Liver (tissue), 8 donors: ENCODE measurements at regions not wholly inside any gene's neighbourhood (a gene's known extent, or its start where the extent isn't known, plus 50 kb on each side); places are given as distances from the start of the nearest gene placed in this dataset.

ENCODE experiments used
- DNase-seq: peaks from one replicate; pipeline ENCODE4 v3.0.0-alpha.2; 2017; ENCODE audit warnings: low spot score
- H3K27ac ChIP-seq, 2 donors: one replicate each; pipeline ENCODE4 v1.7.0; 2013; ENCODE audit warnings: inconsistent platforms in 2 of 2, low read length in 2 of 2, control low read depth in 1 of 2, low read depth in 1 of 2, mild to moderate bottlenecking in 1 of 2
- H3K27me3 ChIP-seq, 4 donors: one replicate each; pipeline versions ENCODE4 v1.6.1 to v1.7.0; 2013; ENCODE audit warnings: low read length in 3 of 4, inconsistent platforms in 1 of 4, mild to moderate bottlenecking in 1 of 4, moderate library complexity in 1 of 4; ENCODE audit not compliant: control insufficient read depth in 4 of 4, insufficient read depth in 4 of 4
- H3K36me3 ChIP-seq, 4 donors: one replicate each; pipeline versions ENCODE4 v1.6.1 to v1.7.0; 2013; ENCODE audit warnings: low read length in 3 of 4, mild to moderate bottlenecking in 3 of 4, low read depth in 1 of 4, moderate library complexity in 1 of 4; ENCODE audit not compliant: control insufficient read depth in 4 of 4, insufficient read depth in 3 of 4
- H3K4me1 ChIP-seq, 4 donors: one replicate each; pipeline versions ENCODE4 v1.6.1 to v1.7.0; 2013; ENCODE audit warnings: low read length in 3 of 4, mild to moderate bottlenecking in 3 of 4, moderate library complexity in 1 of 4; ENCODE audit not compliant: control insufficient read depth in 4 of 4, insufficient read depth in 4 of 4
- H3K4me3 ChIP-seq, 3 donors: one replicate each; pipeline versions ENCODE4 v1.6.1 to v1.7.0; 2013; ENCODE audit warnings: low read length in 3 of 3, control low read depth in 1 of 3, low read depth in 1 of 3, mild to moderate bottlenecking in 1 of 3
- H3K9ac ChIP-seq, 2 donors: one replicate each; pipeline ENCODE4 v1.7.0; 2013; ENCODE audit warnings: low read length in 2 of 2, mild to moderate bottlenecking in 2 of 2, moderate library complexity in 2 of 2, control low read depth in 1 of 2, low read depth in 1 of 2
- H3K9me3 ChIP-seq, 4 donors: one replicate each; pipeline versions ENCODE4 v1.6.1 to v1.7.0; 2013; ENCODE audit warnings: low read length in 3 of 4; ENCODE audit not compliant: control insufficient read depth in 4 of 4
- ATF3 ChIP-seq: IDR thresholded peaks from 2 replicates; pipeline ENCODE4 v1.6.1; 2016; ENCODE audit warnings: antibody characterized with exemption
- CTCF ChIP-seq: fragments of 150-350 bp; IDR thresholded peaks from 2 replicates; pipeline ENCODE4 v1.5.1; 2017; ENCODE audit warnings: improper control_type of control experiment, low read depth, low read length; ENCODE audit not compliant: missing input control
- EGR1 ChIP-seq, 2 donors: IDR thresholded peaks; 2 replicates each; pipeline ENCODE4 v1.6.1; 2016 to 2018; ENCODE audit warnings: antibody characterized with exemption in 2 of 2, low read depth in 2 of 2
- FOXA1 ChIP-seq: IDR thresholded peaks from 2 replicates; pipeline ENCODE4 v1.6.1; 2016; ENCODE audit warnings: antibody characterized with exemption
- FOXA2 ChIP-seq: IDR thresholded peaks from 2 replicates; pipeline ENCODE4 v1.6.1; 2016; ENCODE audit warnings: antibody characterized with exemption
- GABPA ChIP-seq, 2 donors: IDR thresholded peaks in 1 of 2; conservative IDR thresholded peaks in 1 of 2; 2 replicates each; pipeline ENCODE4 v1.6.1; 2016; ENCODE audit warnings: antibody characterized with exemption in 2 of 2, mild to moderate bottlenecking in 1 of 2, moderate library complexity in 1 of 2
- HNF4A ChIP-seq, 2 donors: conservative IDR thresholded peaks; 2 replicates each; pipeline ENCODE4 v1.6.1; 2016; ENCODE audit warnings: antibody characterized with exemption in 2 of 2, mild to moderate bottlenecking in 2 of 2
- HNF4G ChIP-seq: IDR thresholded peaks from 2 replicates; pipeline ENCODE4 v1.6.1; 2016; ENCODE audit warnings: antibody characterized with exemption
- JUND ChIP-seq, 2 donors: IDR thresholded peaks; 2 replicates each; pipeline ENCODE4 v1.6.1; 2016; ENCODE audit warnings: antibody characterized with exemption in 2 of 2
- MAX ChIP-seq: IDR thresholded peaks from 2 replicates; pipeline ENCODE4 v1.6.1; 2016; ENCODE audit warnings: antibody characterized with exemption
- NR2F2 ChIP-seq: IDR thresholded peaks from 2 replicates; pipeline ENCODE4 v1.6.1; 2016; ENCODE audit warnings: antibody characterized with exemption
- RAD21 ChIP-seq, 2 donors: IDR thresholded peaks; 2 replicates each; pipeline ENCODE4 v1.6.1; 2016; ENCODE audit warnings: antibody characterized with exemption in 2 of 2, mild to moderate bottlenecking in 2 of 2
- REST ChIP-seq: IDR thresholded peaks from 2 replicates; pipeline ENCODE4 v1.6.1; 2016; ENCODE audit warnings: antibody characterized with exemption, mild to moderate bottlenecking
- RXRA ChIP-seq, 2 donors: IDR thresholded peaks; 2 replicates each; pipeline ENCODE4 v1.6.1; 2017 to 2018; ENCODE audit warnings: antibody characterized with exemption in 2 of 2, mild to moderate bottlenecking in 1 of 2
- SP1 ChIP-seq: IDR thresholded peaks from 2 replicates; pipeline ENCODE4 v1.6.1; 2018; ENCODE audit warnings: antibody characterized with exemption, mild to moderate bottlenecking
- TAF1 ChIP-seq: conservative IDR thresholded peaks from 2 replicates; pipeline ENCODE4 v1.6.1; 2016; ENCODE audit warnings: antibody characterized with exemption, mild to moderate bottlenecking
- YY1 ChIP-seq: IDR thresholded peaks from 2 replicates; pipeline ENCODE4 v1.6.1; 2016; ENCODE audit warnings: antibody characterized with exemption, mild to moderate bottlenecking
- ZBTB33 ChIP-seq: IDR thresholded peaks from 2 replicates; pipeline ENCODE4 v1.6.1; 2016; ENCODE audit warnings: antibody characterized with exemption
- WGBS: extraction: QIAGEN DNeasy Blood & Tissue Kit; methylation state at CpG from one replicate; pipeline ENCODE4 v1.1.7; 2013; 5-methylcytosine and 5-hydroxymethylcytosine counted together
- donor health status: healthy.
- donor health status: healthy.
- donor health status: healthy.
- donor health status: healthy.
- donor health status: healthy.

- Histone ChIP-seq H3K27me3 (no peaks in the 10 kb centered on the region), H3K4me3 (peak overlapping the region in 1 of 3 donors; percentile 13), H3K9me3 (no peaks in the 10 kb centered on the region), H3K9ac (no peak overlapping the region), H3K4me1 (no peaks in the 10 kb centered on the region), H3K27ac (peak overlapping the region in 1 of 2 donors; percentile 12), H3K36me3 (no peaks in the 10 kb centered on the region)
- 70% methylated on average over 6 of the region's 6 CpGs for WGBS
- TF ChIP-seq MAX (no peak), RAD21 (IDR thresholded peaks at IDR 0.05) (no peak), RXRA (IDR thresholded peaks at IDR 0.05) (no peak), HNF4G (no peak), ZBTB33 (no peak), REST (no peak), EGR1 (IDR thresholded peaks at IDR 0.05; ENCODE audit: low read depth in 2 of 2) (no peak), FOXA1 (no peak), GABPA (IDR thresholded peaks at IDR 0.05 in 1 of 2, conservative IDR thresholded peaks at IDR 0.05 in 1 of 2) (no peak), HNF4A (conservative IDR thresholded peaks at IDR 0.05) (no peak), ATF3 (no peak), NR2F2 (no peak), TAF1 (no peak), FOXA2 (no peak), JUND (IDR thresholded peaks at IDR 0.05) (no peak), SP1 (no peak), CTCF (no peak), YY1 (no peak)
- DNase-seq: no peak
These were observed 164.1 kb downstream of the HSD17B3 start for GRCh38 chr9:96137671-96138429.
